ENCODE measurements at regions not wholly inside any gene's neighbourhood (a gene's known extent, or its start where the extent isn't known, plus 50 kb on each side); places are given as distances from the start of the nearest gene placed in this dataset.

DNA sequence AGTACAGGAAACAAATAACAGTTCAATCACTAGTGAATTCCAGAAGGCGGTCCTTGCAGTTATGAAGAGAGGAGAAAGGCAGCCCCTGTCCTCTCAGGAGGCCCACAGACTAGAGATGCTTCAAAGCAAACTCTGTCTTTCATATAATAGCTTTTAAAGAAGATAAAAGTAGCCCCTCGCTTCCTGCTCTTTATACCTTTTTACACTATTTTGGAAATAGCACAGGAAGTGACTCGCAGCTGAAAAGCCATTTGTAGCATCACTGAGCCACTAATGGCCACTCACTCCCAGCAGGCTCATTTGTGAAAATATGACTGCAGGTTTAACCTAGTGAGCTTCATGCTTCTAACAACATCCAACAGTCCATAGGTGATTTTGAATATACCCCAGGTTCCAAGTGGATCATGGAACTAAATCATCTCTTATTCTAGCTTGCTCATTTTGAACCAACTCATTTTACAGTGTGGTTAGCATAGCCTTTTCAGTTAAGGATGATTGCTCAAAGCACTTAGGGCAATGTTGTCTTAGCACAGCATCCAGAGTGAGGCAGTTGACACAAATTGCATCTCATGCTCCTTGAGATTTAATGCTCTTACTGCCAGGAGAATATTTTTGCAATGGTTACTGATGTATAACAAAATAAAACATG lies 136.0 kb upstream of the NRSN1 start:
- H3K36me3 ChIP-seq, result no peaks in the 10 kb centered on the region
- H3K9me3 ChIP-seq, result no peaks in the 10 kb centered on the region
- no peak for TF ChIP-seq POLR2AphosphoS5 (IDR thresholded peaks at IDR 0.05)
- TF ChIP-seq EP300 (IDR thresholded peaks at IDR 0.05), result no peak
- TF ChIP-seq, protein P1, sequence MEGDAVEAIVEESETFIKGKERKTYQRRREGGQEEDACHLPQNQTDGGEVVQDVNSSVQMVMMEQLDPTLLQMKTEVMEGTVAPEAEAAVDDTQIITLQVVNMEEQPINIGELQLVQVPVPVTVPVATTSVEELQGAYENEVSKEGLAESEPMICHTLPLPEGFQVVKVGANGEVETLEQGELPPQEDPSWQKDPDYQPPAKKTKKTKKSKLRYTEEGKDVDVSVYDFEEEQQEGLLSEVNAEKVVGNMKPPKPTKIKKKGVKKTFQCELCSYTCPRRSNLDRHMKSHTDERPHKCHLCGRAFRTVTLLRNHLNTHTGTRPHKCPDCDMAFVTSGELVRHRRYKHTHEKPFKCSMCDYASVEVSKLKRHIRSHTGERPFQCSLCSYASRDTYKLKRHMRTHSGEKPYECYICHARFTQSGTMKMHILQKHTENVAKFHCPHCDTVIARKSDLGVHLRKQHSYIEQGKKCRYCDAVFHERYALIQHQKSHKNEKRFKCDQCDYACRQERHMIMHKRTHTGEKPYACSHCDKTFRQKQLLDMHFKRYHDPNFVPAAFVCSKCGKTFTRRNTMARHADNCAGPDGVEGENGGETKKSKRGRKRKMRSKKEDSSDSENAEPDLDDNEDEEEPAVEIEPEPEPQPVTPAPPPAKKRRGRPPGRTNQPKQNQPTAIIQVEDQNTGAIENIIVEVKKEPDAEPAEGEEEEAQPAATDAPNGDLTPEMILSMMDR (IDR thresholded peaks at IDR 0.05), result no peak
- TF ChIP-seq POLR2A (IDR thresholded peaks at IDR 0.05; ENCODE audit: low read depth), result no peak
- H3K27me3 ChIP-seq, result no peaks in the 10 kb centered on the region
- no peaks in the 10 kb centered on the region for H3K4me1 ChIP-seq
- no peak overlapping the region for H3K4me3 ChIP-seq
- DNase-seq (ENCODE audit: extremely low spot score), result no peak
- H3K27ac ChIP-seq (replicated peaks in 1 of 4), result no peak overlapping the region
- WGBS, result 82% methylated on average over 3 of the region's 3 CpGs
- intact Hi-C loops (cut with DNase I), result no loop called here

- TF ChIP-seq POLR2A (IDR thresholded peaks at IDR 0.05; ENCODE audit: low read depth) (no peak), EP300 (IDR thresholded peaks at IDR 0.05) (no peak), POLR2AphosphoS5 (IDR thresholded peaks at IDR 0.05) (no peak)
- TF ChIP-seq, protein P1 (IDR thresholded peaks at IDR 0.05), result no peak
- 82% methylated on average over 1 of the region's 1 CpG for WGBS
- Histone ChIP-seq H3K4me3 (no peak overlapping the region), H3K27me3 (no peaks in the 10 kb centered on the region), H3K9me3 (no peaks in the 10 kb centered on the region), H3K4me1 (no peaks in the 10 kb centered on the region), H3K27ac (replicated peaks in 1 of 4) (no peak overlapping the region), H3K36me3 (no peaks in the 10 kb centered on the region)
- intact Hi-C loops (cut with DNase I), result no loop called here
- no peak for DNase-seq (ENCODE audit: extremely low spot score)
Observed at GRCh38 chr6:23994013-23994412, 132.0 kb upstream of the NRSN1 start.

- Histone ChIP-seq H3K27me3 (no peaks in the 10 kb centered on the region), H3K27ac (replicated peaks in 1 of 4) (peak overlapping the region in 2 of 4 donors; percentile 7 to 64), H3K9me3 (no peaks in the 10 kb centered on the region), H3K36me3 (no peaks in the 10 kb centered on the region), H3K4me3 (no peak overlapping the region), H3K4me1 (peaks cover 10 to 13% (median 11%) of the 10 kb centered on the region in 4 donors)
- intact Hi-C loops (cut with DNase I), result no loop called here
- no peak for DNase-seq (ENCODE audit: extremely low spot score)
- TF ChIP-seq POLR2AphosphoS5 (IDR thresholded peaks at IDR 0.05) (peak in 1 of 2 donors; percentile 64), POLR2A (IDR thresholded peaks at IDR 0.05; ENCODE audit: low read depth) (no peak), EP300 (IDR thresholded peaks at IDR 0.05) (peak; percentile 46)
- TF ChIP-seq, protein P1 (IDR thresholded peaks at IDR 0.05), result no peak
- 16% methylated on average over 3 of the region's 3 CpGs for WGBS
Observed at GRCh38 chr6:24004062-24004461, 122.0 kb upstream of the NRSN1 start.

DNA sequence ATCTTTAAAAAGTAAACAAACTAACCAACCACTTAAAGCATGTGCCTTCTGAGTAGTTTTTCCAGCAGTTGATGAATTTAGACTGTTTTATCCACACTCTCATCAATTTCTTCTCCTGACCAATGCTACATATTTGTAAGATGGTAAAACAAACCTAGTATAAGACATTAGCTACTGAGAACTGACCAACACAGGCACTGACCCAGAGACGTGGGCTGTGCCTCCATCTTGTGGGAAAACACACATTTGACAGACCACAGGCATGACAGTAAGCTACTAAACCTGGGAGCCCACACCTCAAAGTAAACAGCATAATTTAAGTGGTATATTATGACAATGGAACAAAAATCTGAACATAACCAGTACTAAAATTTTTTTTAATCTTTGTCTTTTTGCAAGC lies 121.4 kb upstream of the NRSN1 start:
- intact Hi-C loops (cut with DNase I), result no loop called here
- no peaks in the 10 kb centered on the region for H3K36me3 ChIP-seq
- H3K4me1 ChIP-seq, result peaks cover 10 to 13% (median 11%) of the 10 kb centered on the region in 4 donors
- WGBS, result 42% methylated on average over 1 of the region's 1 CpG
- H3K27ac ChIP-seq (replicated peaks in 1 of 4), result peak overlapping the region in 2 of 4 donors; percentile 7 to 64
- no peaks in the 10 kb centered on the region for H3K27me3 ChIP-seq
- no peaks in the 10 kb centered on the region for H3K9me3 ChIP-seq
- no peak for DNase-seq (ENCODE audit: extremely low spot score)
- no peak overlapping the region for H3K4me3 ChIP-seq
- TF ChIP-seq EP300 (IDR thresholded peaks at IDR 0.05), result no peak
- TF ChIP-seq, protein P1 (IDR thresholded peaks at IDR 0.05), result no peak
- TF ChIP-seq POLR2AphosphoS5 (IDR thresholded peaks at IDR 0.05), result no peak
- TF ChIP-seq POLR2A (IDR thresholded peaks at IDR 0.05; ENCODE audit: low read depth), result no peak

- no peak overlapping the region for H3K4me3 ChIP-seq
- H3K27ac ChIP-seq (replicated peaks in 1 of 4), result no peak overlapping the region
- no peaks in the 10 kb centered on the region for H3K9me3 ChIP-seq
- no peaks in the 10 kb centered on the region for H3K27me3 ChIP-seq
- peaks cover 10 to 13% (median 11%) of the 10 kb centered on the region in 4 donors for H3K4me1 ChIP-seq
- no peak for DNase-seq (ENCODE audit: extremely low spot score)
- TF ChIP-seq EP300 (IDR thresholded peaks at IDR 0.05), result no peak
- TF ChIP-seq POLR2AphosphoS5 (IDR thresholded peaks at IDR 0.05), result no peak
- intact Hi-C loops (cut with DNase I), result no loop called here
- H3K36me3 ChIP-seq, result no peaks in the 10 kb centered on the region
Observed at GRCh38 chr6:24006254-24006653, 119.8 kb upstream of the NRSN1 start.

All from esophagus muscularis mucosa (tissue), 4 donors.